GM23338 (cell line): ENCODE measurements at regions not wholly inside any gene's neighbourhood (a gene's known extent, or its start where the extent isn't known, plus 50 kb on each side); places are given as distances from the start of the nearest gene placed in this dataset.

ENCODE experiments used
- ATAC-seq: fragments of 200-7000 bp; cut with Tn5 transposase; 3 replicates; pipeline ENCODE4 v1.9.1; 2020
- DNase-seq: peaks from one replicate; pipeline ENCODE4 v3.0.0-alpha.2; 2015; ENCODE audit warnings: low spot score
- H2AFZ ChIP-seq: fragments of 200-600 bp; sonication (generic); 2 replicates; pipeline ENCODE4 v1.8.0; 2016; ENCODE audit warnings: antibody characterized with exemption, mild to moderate bottlenecking, moderate library complexity
- H3F3A ChIP-seq: fragments of 200-600 bp; sonication (generic); replicated peaks from 2 replicates; pipeline ENCODE4 v1.8.0; 2017; ENCODE audit warnings: antibody characterized with exemption, mixed run types, low read depth
- H3K27ac ChIP-seq: fragments of 200-600 bp; sonication (generic); 2 replicates; pipeline ENCODE4 v1.6.1; 2016; ENCODE audit warnings: low read depth
- H3K27me3 ChIP-seq: fragments of 200-600 bp; sonication (generic); 2 replicates; pipeline ENCODE4 v1.8.0; 2016; ENCODE audit warnings: mild to moderate bottlenecking, mixed run types, moderate library complexity; ENCODE audit not compliant: insufficient read depth
- H3K36me3 ChIP-seq: fragments of 200-600 bp; sonication (generic); 2 replicates; pipeline ENCODE4 v1.8.0; 2016; ENCODE audit warnings: mild to moderate bottlenecking; ENCODE audit not compliant: insufficient read depth
- H3K4me1 ChIP-seq: fragments of 200-600 bp; sonication (generic); 2 replicates; pipeline ENCODE4 v1.8.0; 2016; ENCODE audit warnings: mild to moderate bottlenecking, moderate library complexity; ENCODE audit not compliant: insufficient read depth
- H3K4me2 ChIP-seq: fragments of 200-600 bp; sonication (generic); 2 replicates; pipeline ENCODE4 v1.7.1; 2017; ENCODE audit warnings: mixed run types
- H3K4me3 ChIP-seq: fragments of 200-600 bp; sonication (generic); 2 replicates; pipeline ENCODE4 v1.6.1; 2016; ENCODE audit warnings: mixed run types
- H3K79me2 ChIP-seq: fragments of 200-600 bp; sonication (generic); replicated peaks from 2 replicates; pipeline ENCODE4 v1.8.0; 2017; ENCODE audit warnings: mild to moderate bottlenecking; ENCODE audit not compliant: insufficient read depth
- H3K9me2 ChIP-seq: fragments of 200-600 bp; sonication (generic); 2 replicates; pipeline ENCODE4 v1.8.0; 2017; ENCODE audit not compliant: insufficient read depth
- H4K20me1 ChIP-seq: fragments of 200-600 bp; sonication (generic); replicated peaks from 2 replicates; pipeline ENCODE4 v1.8.0; 2017; ENCODE audit warnings: mild to moderate bottlenecking; ENCODE audit not compliant: insufficient read depth
- H3K27ac Mint-ChIP-seq: 2 replicates; pipeline ENCODE4 v1.8.0; 2020; ENCODE audit warnings: inconsistent platforms, mild to moderate bottlenecking, moderate library complexity, mixed read lengths
- H3K27me3 Mint-ChIP-seq: 3 replicates; pipeline ENCODE4 v1.8.0; 2022; ENCODE audit warnings: low read depth, mild to moderate bottlenecking, moderate library complexity, mixed read lengths, inconsistent platforms; ENCODE audit not compliant: insufficient read depth, poor library complexity
- H3K36me3 Mint-ChIP-seq: 3 replicates; pipeline ENCODE4 v1.8.0; 2021; ENCODE audit warnings: low read depth, mild to moderate bottlenecking, inconsistent platforms, moderate library complexity, mixed read lengths
- H3K4me1 Mint-ChIP-seq: 3 replicates; pipeline ENCODE4 v1.8.0; 2020; ENCODE audit warnings: mild to moderate bottlenecking, inconsistent platforms, mixed read lengths
- H3K4me3 Mint-ChIP-seq: 3 replicates; pipeline ENCODE4 v1.8.0; 2021; ENCODE audit warnings: moderate library complexity, mild to moderate bottlenecking, inconsistent platforms, mixed read lengths
- H3K9me3 Mint-ChIP-seq: 3 replicates; pipeline ENCODE4 v1.8.0; 2020; ENCODE audit warnings: moderate library complexity, mild to moderate bottlenecking, inconsistent platforms, mixed read lengths
- CREB1 ChIP-seq: fragments of 250-450 bp; sonication (Bioruptor Pico); IDR thresholded peaks from 2 replicates; pipeline ENCODE4 v1.5.0; 2020; ENCODE audit warnings: low read depth, mild to moderate bottlenecking, moderate library complexity
- EZH2 ChIP-seq: fragments of 200-600 bp; sonication (generic); IDR thresholded peaks from one replicate; pipeline ENCODE4 v1.8.0; 2017; ENCODE audit warnings: antibody characterized with exemption, mild to moderate bottlenecking, low read depth; ENCODE audit not compliant: unreplicated experiment
- EZH2phosphoT487 ChIP-seq: fragments of 200-600 bp; sonication (generic); IDR thresholded peaks from one replicate; pipeline ENCODE4 v1.8.1; 2018; ENCODE audit warnings: antibody characterized with exemption; ENCODE audit not compliant: unreplicated experiment
- JUNB ChIP-seq: IDR thresholded peaks from one replicate; pipeline ENCODE4 v1.6.1; 2016; ENCODE audit warnings: antibody characterized with exemption; ENCODE audit not compliant: unreplicated experiment
- NANOG ChIP-seq: IDR thresholded peaks from 2 replicates; pipeline ENCODE4 v1.6.1; 2016; ENCODE audit warnings: antibody characterized with exemption, borderline replicate concordance
- POLR2AphosphoS5 ChIP-seq: IDR thresholded peaks from 2 replicates; pipeline ENCODE4 v1.6.1; 2016; ENCODE audit warnings: antibody characterized with exemption, low read depth
- STAT1 ChIP-seq: IDR thresholded peaks from one replicate; pipeline ENCODE4 v1.6.1; 2016; ENCODE audit warnings: antibody characterized with exemption; ENCODE audit not compliant: unreplicated experiment
- ZNF462 ChIP-seq: fragments of 250-450 bp; sonication (Bioruptor Pico); IDR thresholded peaks from 2 replicates; pipeline ENCODE4 v1.5.0; 2020; ENCODE audit warnings: mild to moderate bottlenecking, moderate library complexity

- no peaks in the 10 kb centered on the region for H3K9me3 Mint-ChIP-seq
- H3K36me3 ChIP-seq = no peaks in the 10 kb centered on the region
- H3K27ac ChIP-seq = no peak overlapping the region
- no peak for DNase-seq
- no peaks in the 10 kb centered on the region for H3K4me1 ChIP-seq
- H3K4me1 Mint-ChIP-seq = peaks cover 5% of the 10 kb centered on the region; the same call in 2 of the 3 replicates
- no peak overlapping the region for H3K4me3 Mint-ChIP-seq
- no peaks in the 10 kb centered on the region for H3K79me2 ChIP-seq
- no peak overlapping the region for H3K4me2 ChIP-seq
- peak overlapping the region; percentile 52; the same call in 1 of the 2 replicates for H2AFZ ChIP-seq
- H3K27ac Mint-ChIP-seq = no peak overlapping the region; the same call in 1 of the 2 replicates
- TF ChIP-seq EZH2 = no peak
- TF ChIP-seq NANOG = no peak
- no peak for TF ChIP-seq ZNF462 (CRISPR knock-in tag)
- TF ChIP-seq STAT1 = no peak
- TF ChIP-seq JUNB = no peak
- no peak for TF ChIP-seq EZH2phosphoT487
- no peak for TF ChIP-seq POLR2AphosphoS5
- TF ChIP-seq CREB1 (CRISPR knock-in tag) = no peak
- ATAC-seq = no peak
- H3K27me3 ChIP-seq = no peaks in the 10 kb centered on the region
- no peaks in the 10 kb centered on the region for H3K36me3 Mint-ChIP-seq
- H3K27me3 Mint-ChIP-seq = peaks cover 3% of the 10 kb centered on the region
- no peak overlapping the region for H3K4me3 ChIP-seq
- H3K9me2 ChIP-seq = 0 out of 2 replicates have a peak, but pooled peaks cover 2% of the 10 kb centered on the region
- H4K20me1 ChIP-seq = no peaks in the 10 kb centered on the region
- H3F3A ChIP-seq = no peaks in the 10 kb centered on the region
Measured at GRCh38 chr2:37836711-37837110, 88.4 kb upstream of the RMDN2 start.
